Endothelial cell (in vitro differentiated cells): ENCODE measurements at regions not wholly inside any gene's neighbourhood (a gene's known extent, or its start where the extent isn't known, plus 50 kb on each side); places are given as distances from the start of the nearest gene placed in this dataset.

Experiments used
- DNase-seq: peaks from one replicate; pipeline ENCODE4 v3.0.0; 2021; ENCODE audit warnings: low spot score
- H3K27ac Mint-ChIP-seq: one replicate; pipeline ENCODE4 v1.8.0; 2021; ENCODE audit warnings: mixed read lengths, inconsistent platforms; ENCODE audit not compliant: unreplicated experiment
- H3K27me3 Mint-ChIP-seq: one replicate; pipeline ENCODE4 v1.8.0; 2021; ENCODE audit warnings: mild to moderate bottlenecking, moderate library complexity, mixed read lengths, inconsistent platforms; ENCODE audit not compliant: unreplicated experiment
- H3K36me3 Mint-ChIP-seq: one replicate; pipeline ENCODE4 v1.8.0; 2021; ENCODE audit warnings: mild to moderate bottlenecking, low read depth, mixed read lengths, inconsistent platforms; ENCODE audit not compliant: unreplicated experiment
- H3K4me1 Mint-ChIP-seq: one replicate; pipeline ENCODE4 v1.8.0; 2021; ENCODE audit warnings: mild to moderate bottlenecking, mixed read lengths, inconsistent platforms; ENCODE audit not compliant: unreplicated experiment
- H3K4me3 Mint-ChIP-seq: one replicate; pipeline ENCODE4 v1.8.0; 2021; ENCODE audit warnings: mild to moderate bottlenecking, mixed read lengths, inconsistent platforms; ENCODE audit not compliant: unreplicated experiment
- H3K9me3 Mint-ChIP-seq: one replicate; pipeline ENCODE4 v1.8.0; 2021; ENCODE audit warnings: mixed read lengths, inconsistent platforms; ENCODE audit not compliant: unreplicated experiment
- CTCF ChIP-seq: fragments of 200-600 bp; sonication (generic); IDR thresholded peaks from one replicate; pipeline ENCODE4 v1.5.0; 2021; ENCODE audit warnings: antibody characterized with exemption; ENCODE audit not compliant: unreplicated experiment

- H3K27ac Mint-ChIP-seq = no peak overlapping the region
- H3K27me3 Mint-ChIP-seq = peaks cover 1% of the 10 kb centered on the region
- TF ChIP-seq CTCF = no peak
- DNase-seq = no peak
- H3K36me3 Mint-ChIP-seq = no peaks in the 10 kb centered on the region
- H3K4me1 Mint-ChIP-seq = peaks cover 19% of the 10 kb centered on the region
- H3K4me3 Mint-ChIP-seq = no peak overlapping the region
- no peaks in the 10 kb centered on the region for H3K9me3 Mint-ChIP-seq
These were observed 264.7 kb upstream of the ATP5MC3 start for GRCh38 chr2:175446201-175446600.

GRCh38 chr2:175445281-175445680 is 263.8 kb upstream of the ATP5MC3 start:
- no peak overlapping the region for H3K4me3 Mint-ChIP-seq
- H3K27me3 Mint-ChIP-seq = peaks cover 1% of the 10 kb centered on the region
- TF ChIP-seq CTCF = no peak
- no peak overlapping the region for H3K27ac Mint-ChIP-seq
- no peaks in the 10 kb centered on the region for H3K9me3 Mint-ChIP-seq
- DNase-seq = no peak
- no peaks in the 10 kb centered on the region for H3K36me3 Mint-ChIP-seq
- H3K4me1 Mint-ChIP-seq = peaks cover 14% of the 10 kb centered on the region

GRCh38 chr2:175442441-175442840 is 260.9 kb upstream of the ATP5MC3 start:
- no peak for TF ChIP-seq CTCF
- no peak overlapping the region for H3K4me3 Mint-ChIP-seq
- H3K27ac Mint-ChIP-seq = no peak overlapping the region
- no peaks in the 10 kb centered on the region for H3K27me3 Mint-ChIP-seq
- no peaks in the 10 kb centered on the region for H3K9me3 Mint-ChIP-seq
- peaks cover 4% of the 10 kb centered on the region for H3K4me1 Mint-ChIP-seq
- H3K36me3 Mint-ChIP-seq = no peaks in the 10 kb centered on the region
- DNase-seq = no peak

GRCh38 chr2:175441181-175441761 is 259.8 kb upstream of the ATP5MC3 start:
- H3K36me3 Mint-ChIP-seq = no peaks in the 10 kb centered on the region
- no peak overlapping the region for H3K4me3 Mint-ChIP-seq
- no peak for TF ChIP-seq CTCF
- no peaks in the 10 kb centered on the region for H3K9me3 Mint-ChIP-seq
- no peak overlapping the region for H3K27ac Mint-ChIP-seq
- H3K27me3 Mint-ChIP-seq = no peaks in the 10 kb centered on the region
- H3K4me1 Mint-ChIP-seq = peaks cover 4% of the 10 kb centered on the region
- DNase-seq = no peak

GRCh38 chr2:175439416-175439815 is 257.9 kb upstream of the ATP5MC3 start:
- no peaks in the 10 kb centered on the region for H3K36me3 Mint-ChIP-seq
- H3K27me3 Mint-ChIP-seq = no peaks in the 10 kb centered on the region
- no peak overlapping the region for H3K27ac Mint-ChIP-seq
- DNase-seq = no peak
- no peak for TF ChIP-seq CTCF
- H3K4me1 Mint-ChIP-seq = peaks cover 4% of the 10 kb centered on the region
- no peak overlapping the region for H3K4me3 Mint-ChIP-seq
- no peaks in the 10 kb centered on the region for H3K9me3 Mint-ChIP-seq
